A673 (cell line): ENCODE measurements at regions not wholly inside any gene's neighbourhood (a gene's known extent, or its start where the extent isn't known, plus 50 kb on each side); places are given as distances from the start of the nearest gene placed in this dataset.

Experiments
- CTCF ChIP-seq: fragments of 300-800, 200-600 bp; sonication (generic); conservative IDR thresholded peaks from 2 replicates; pipeline ENCODE4 v1.5.1; 2017; ENCODE audit warnings: low read depth, mild to moderate bottlenecking, antibody characterized with exemption, low read length, moderate library complexity, mixed read lengths
- EZH2 ChIP-seq: fragments of 200-600 bp; sonication (generic); IDR thresholded peaks from 2 replicates; pipeline ENCODE4 v1.6.1; 2017; ENCODE audit warnings: borderline replicate concordance, low read depth, mild to moderate bottlenecking, mixed read lengths, antibody characterized with exemption, low read length; ENCODE audit not compliant: poor library complexity, severe bottlenecking

- TF ChIP-seq CTCF (no peak), EZH2 (no peak)
Observed at GRCh38 chr2:123816928-123817327, 208.2 kb upstream of the CNTNAP5 start.
